HG03558 (cell line): ENCODE measurements at regions not wholly inside any gene's neighbourhood (a gene's known extent, or its start where the extent isn't known, plus 50 kb on each side); places are given as distances from the start of the nearest gene placed in this dataset.

Experiments
- ATAC-seq: cut with Tn5 transposase; IDR thresholded peaks from one replicate; pipeline ENCODE4 v1.9.1; 2021; ENCODE audit warnings: moderate number of reproducible peaks; ENCODE audit not compliant: unreplicated experiment; ENCODE audit errors: extremely low read depth

- ATAC-seq, result no peak
Observed at GRCh38 chrX:69236641-69237040, 71.4 kb upstream of the PJA1 start.

- no peak for ATAC-seq
Observed at GRCh38 chrX:69234624-69235023, 69.4 kb upstream of the PJA1 start.

- no peak for ATAC-seq
Observed at GRCh38 chrX:69232945-69233344, 67.7 kb upstream of the PJA1 start.

GRCh38 chrX:69231903-69232302 lies 66.7 kb upstream of the PJA1 start:
- no peak for ATAC-seq

GRCh38 chrX:69229436-69229835 lies 64.2 kb upstream of the PJA1 start:
- no peak for ATAC-seq

GRCh38 chrX:69228732-69229131 lies 63.5 kb upstream of the PJA1 start:
- no peak for ATAC-seq

- no peak for ATAC-seq
Observed at GRCh38 chrX:69226459-69227158, 61.4 kb upstream of the PJA1 start.

- no peak for ATAC-seq
Observed at GRCh38 chrX:69222103-69223090, 57.1 kb upstream of the PJA1 start.

GRCh38 chrX:69221239-69222102 lies 56.2 kb upstream of the PJA1 start:
- no peak for ATAC-seq

GRCh38 chrX:69218407-69218997 lies 53.2 kb upstream of the PJA1 start:
- no peak for ATAC-seq

- no peak for ATAC-seq
Observed at GRCh38 chrX:69216911-69217310, 51.7 kb upstream of the PJA1 start.

- ATAC-seq, result no peak
Observed at GRCh38 chrX:69216446-69216845, 51.2 kb upstream of the PJA1 start.

GRCh38 chrX:69215161-69215875 lies 50.1 kb upstream of the PJA1 start:
- ATAC-seq, result no peak
